GM19025 (cell line): ENCODE measurements at regions not wholly inside any gene's neighbourhood (a gene's known extent, or its start where the extent isn't known, plus 50 kb on each side); places are given as distances from the start of the nearest gene placed in this dataset.

Experiments used
- ATAC-seq: cut with Tn5 transposase; IDR thresholded peaks from one replicate; pipeline ENCODE4 v1.9.1; 2021; ENCODE audit warnings: mild to moderate bottlenecking, low read depth, moderate library complexity; ENCODE audit not compliant: unreplicated experiment

DNA sequence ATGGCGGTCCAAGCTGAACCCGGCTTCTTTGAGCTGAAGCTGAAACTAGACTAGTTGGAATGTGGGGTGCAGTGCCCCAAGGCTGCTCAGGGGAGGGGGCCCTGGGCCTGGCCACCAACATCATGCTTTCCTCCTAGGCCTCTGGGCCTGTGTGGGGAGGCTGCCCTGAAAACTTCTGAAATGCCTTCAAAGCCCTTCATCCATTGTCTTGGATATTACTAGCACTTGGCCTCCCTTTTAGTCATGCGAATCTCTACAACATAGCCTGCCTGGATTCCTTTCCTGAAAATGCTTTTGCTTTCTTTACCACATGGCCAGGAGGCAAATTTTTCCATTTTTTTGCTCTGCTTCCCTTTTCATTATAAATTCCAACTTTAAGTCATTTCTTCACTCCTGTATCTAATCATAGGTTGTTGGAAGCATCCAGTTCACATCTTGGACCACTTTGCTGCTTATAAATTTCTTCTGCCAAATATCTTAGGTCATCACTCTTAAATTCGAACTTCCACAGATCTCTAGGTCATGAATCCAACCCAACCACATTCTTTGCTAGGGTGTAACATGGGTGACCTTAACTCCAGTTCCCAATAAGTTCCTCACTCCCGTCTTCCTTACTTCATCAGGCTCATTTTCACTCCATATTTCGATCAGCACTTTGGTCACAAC is 103.4 kb downstream of the DDIT4L start:
- ATAC-seq, result no peak

DNA sequence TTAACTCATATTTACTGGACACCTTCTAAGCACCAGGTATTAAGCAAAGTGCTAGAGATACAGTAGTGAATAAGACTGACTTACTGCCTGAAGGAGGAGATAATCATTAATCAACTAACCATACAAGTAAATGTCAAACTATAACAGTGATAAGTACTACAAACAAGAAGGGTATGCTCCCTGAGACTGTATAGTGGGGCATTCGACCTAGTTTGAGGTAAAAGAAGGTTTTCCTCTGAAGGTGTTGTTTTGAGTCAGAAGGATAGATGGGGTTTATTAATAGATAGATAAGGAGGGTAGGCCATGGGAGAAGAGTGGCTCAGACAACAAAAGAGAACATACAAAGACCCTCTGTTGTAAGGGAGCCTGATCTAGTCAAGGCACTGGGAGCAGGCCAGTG is 105.4 kb downstream of the DDIT4L start:
- no peak for ATAC-seq

DNA sequence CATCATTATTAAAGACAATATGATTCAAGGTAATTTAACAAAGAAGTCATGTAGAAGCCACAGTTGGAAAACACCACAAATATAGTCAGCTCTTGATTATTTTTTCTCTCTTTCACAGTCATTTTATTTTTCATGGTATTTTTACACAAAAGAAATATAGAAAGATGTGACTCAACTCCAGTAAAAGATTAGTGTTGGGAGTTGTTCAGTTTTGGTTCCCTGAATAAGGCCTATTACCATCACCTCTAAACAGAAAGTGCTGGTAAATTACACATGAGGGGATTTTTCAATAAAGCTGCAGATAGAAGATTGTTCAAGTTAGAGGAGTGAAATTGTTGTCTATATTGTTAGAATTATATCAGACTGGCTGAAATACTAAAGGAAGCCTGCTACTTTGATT is 107.0 kb downstream of the DDIT4L start:
- ATAC-seq, result no peak

DNA sequence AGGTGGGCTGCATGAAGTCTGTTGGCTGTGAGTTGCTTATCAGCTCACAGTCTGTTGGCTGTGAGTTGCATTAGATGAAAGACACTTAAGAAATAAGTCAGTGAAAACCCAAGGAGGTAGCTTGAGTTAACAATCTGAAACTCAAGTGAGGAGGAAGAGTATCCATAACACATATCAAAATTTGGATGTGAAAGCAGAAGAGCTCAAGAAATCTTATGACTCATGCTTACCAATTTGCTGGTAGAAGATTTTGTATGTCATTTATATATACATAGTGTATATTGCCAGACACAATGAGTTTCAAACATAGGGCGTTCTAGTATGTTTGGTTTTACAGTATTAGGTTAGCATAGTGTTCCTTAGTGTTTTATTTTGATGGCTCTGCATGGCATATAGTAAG is 107.4 kb downstream of the DDIT4L start:
- no peak for ATAC-seq

DNA sequence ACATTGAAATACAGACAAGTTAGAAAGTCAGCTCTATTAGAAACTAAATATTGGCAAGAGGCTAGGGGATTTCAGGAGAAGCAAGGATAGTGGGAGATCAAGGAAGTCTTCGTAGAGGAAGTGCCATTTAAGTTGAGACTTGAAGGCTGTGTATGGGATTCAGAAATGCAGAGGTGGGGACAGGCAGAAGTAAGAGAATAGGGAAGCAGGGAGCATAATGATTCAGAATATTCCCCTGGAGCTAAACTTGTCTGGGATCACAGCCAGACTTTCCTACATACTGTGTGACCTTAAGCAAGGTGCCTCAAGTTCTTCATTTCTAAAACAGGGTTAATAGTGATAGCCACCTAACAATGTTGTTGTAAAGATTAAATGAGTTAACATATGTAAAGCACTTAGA is 108.8 kb downstream of the DDIT4L start:
- no peak for ATAC-seq

DNA sequence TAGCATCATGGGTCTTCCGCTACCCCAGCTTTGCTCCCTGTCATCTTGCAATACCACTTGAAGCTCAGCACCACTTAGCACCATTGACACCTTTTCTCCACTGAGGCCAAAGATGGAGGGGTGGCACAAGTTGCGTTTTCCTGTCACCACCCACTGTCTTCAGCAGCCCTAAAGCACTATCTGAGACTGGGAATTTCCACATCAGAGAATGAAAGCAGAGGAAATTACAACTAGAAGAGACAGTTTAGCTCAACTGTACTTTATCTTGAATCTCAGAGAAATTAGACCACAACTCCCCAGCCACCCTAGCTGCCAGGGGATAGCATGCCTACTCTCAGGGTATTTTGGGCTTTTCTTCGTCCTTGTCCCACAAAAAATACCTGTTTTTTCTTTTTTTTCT is 111.0 kb downstream of the DDIT4L start:
- no peak for ATAC-seq

DNA sequence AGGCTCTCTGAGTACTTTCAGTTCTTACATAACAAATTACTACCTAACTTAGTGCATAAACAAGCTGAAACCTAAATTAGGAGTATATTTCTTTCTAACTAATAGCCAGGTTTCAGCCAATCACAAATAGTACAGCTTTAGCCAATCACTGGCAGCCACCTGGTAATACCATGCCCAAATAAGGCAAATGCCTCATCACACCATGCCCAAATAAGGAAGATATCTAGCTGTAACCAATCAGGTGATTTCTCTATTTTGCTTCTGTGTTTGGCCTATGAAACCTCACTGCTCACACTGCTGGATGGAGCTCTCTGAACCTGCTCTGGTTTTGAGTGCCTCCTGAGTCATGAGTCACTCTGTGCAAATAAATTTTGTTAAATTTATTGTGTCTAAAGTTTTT is 113.5 kb downstream of the DDIT4L start:
- no peak for ATAC-seq

DNA sequence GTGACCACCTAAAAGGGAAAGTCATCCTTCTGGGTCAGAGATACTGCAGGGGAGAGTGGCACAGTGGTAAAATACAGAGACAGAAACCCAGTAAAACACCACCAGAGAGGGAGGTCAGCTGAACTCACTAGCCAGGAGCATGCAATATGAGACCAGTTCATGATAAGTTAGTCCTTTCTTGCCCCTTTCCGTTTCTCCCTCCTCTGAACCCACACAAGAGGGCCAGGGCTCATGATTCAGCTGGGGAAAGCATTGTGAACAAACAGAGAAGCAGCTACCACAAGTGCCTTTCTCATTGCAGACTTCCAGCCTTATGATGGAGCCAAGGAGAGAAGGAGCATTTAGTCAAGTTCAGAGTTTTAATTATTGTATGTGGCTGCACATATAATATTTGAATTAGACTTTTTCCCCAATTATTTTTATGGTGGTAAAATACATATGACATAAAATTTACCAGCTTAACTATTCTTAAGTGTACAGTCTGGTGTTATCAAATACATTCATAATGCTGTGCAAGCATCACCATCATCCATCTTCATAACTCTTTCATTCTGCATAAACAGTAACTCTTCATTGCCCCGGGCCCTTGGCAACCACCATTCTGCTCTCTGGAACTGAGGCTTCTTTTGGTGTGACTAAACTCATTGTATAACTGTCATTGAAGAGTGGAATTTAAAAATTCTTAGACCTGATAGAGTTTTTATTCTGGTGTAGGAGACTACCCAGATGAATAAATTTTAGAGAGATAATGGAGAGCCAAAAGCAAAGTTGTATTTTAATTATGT is 114.6 kb downstream of the DDIT4L start:
- no peak for ATAC-seq

DNA sequence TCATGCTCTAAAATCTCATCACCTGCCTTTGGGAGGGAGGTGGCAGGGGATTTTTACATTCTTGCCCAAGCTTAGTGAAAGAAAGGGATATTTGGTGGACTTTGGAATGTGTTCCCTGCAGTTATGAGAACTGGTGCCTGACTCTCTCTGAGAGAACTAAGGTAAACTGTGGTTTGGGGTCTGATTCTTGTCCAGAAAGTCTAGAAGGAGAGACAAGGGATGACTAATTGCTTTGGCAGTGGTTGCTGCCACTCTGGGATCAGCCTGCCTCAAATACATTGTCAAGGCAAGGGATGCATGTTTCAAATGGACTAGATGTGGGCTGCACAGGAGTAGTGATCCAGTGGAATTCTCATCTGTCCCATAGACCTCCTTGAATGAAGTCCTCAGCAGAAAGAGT is 115.2 kb downstream of the DDIT4L start:
- no peak for ATAC-seq

DNA sequence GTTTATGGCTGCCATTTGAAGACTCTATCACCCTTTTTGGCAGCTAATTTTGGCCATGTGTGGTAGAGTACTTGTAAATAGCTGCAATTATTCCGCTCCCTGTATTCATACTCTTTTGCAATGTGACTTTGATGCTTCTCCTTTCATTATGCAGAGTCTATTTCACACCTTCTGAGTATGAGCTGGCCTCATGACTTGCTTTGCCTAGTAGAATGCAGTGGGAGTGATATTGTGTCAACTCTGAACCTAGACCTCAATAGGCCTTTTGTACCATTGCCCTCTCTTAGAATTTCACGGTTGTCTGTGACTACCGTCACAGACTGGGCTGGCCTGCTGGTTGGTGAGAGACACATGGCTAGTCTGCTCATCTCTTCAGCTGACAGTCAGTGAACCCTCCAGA is 118.8 kb downstream of the DDIT4L start:
- ATAC-seq, result no peak

DNA sequence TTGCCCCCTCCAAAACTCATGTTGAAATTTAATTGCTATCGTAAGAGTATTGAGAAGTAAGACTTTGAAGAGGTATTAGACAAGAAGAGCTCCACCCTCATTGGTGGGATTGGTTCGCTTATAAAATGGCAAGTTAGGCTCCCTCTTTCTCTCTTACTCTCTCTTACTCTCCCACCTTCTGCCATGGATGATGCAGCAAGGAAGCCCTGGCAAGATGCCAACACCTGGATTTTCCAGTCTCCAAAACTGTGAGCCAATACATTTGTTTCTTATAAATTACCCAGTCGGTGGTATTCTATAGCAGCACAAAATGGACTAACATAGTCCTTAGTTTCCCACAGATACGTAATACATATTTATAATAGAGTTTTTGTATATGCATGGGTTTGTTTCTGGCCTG is 119.4 kb downstream of the DDIT4L start:
- no peak for ATAC-seq

DNA sequence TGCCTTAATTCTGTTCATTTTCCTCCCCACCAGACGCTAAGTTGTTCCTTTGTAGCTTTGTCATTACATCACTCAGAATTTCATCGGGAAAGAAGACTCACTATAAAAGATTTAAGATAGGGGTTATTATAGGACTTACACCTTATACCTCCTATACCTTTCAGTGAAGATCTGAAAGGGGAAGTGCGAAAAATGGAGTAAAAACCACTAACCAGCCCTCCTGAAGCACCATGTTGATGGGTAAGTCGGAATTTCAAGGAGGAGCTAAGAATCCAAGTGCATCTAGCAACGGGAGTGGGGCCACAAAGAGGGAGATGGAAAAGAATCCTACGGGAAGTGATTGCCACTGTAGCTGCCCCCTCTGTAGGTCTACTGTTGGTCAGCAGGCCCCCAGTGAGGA is 119.1 kb upstream of the H2AZ1 start:
- ATAC-seq, result no peak

DNA sequence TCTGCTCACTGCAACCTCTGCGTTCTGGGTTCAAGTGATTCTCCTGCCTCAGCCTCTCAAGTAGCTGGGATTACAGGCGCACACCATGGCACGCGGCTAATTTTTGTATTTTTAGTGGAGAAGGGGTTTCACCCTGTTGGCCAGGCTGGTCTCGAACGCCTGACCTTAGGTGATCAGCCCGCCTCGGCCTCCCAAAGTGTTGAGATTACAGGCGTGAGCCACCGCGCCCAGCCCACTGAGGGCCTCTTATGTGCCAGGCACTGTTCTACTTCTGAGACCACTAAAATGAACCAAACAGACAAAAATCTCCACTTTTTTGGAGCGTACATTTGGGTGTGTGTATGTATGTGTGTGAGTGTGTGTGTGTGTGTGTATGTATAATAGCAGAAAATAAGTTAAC is 117.2 kb upstream of the H2AZ1 start:
- no peak for ATAC-seq

DNA sequence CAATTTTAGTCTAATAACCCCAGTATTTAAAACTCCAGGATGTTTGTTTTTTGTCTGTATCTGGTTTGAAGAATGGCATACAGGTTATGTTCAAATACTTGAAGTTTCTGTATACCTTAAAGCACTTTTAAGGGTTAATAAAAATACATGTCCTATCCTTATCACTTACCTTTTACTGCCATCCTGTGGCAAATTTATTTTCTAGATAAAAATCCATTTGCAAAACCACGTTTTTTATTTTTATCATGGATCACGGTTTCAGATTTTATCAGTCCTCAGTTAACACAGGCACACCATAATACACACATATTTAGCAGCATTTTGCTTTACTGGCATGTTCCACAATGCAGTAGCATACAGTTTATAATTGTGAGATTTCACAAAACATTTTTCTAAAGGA is 113.3 kb upstream of the H2AZ1 start:
- ATAC-seq, result no peak

DNA sequence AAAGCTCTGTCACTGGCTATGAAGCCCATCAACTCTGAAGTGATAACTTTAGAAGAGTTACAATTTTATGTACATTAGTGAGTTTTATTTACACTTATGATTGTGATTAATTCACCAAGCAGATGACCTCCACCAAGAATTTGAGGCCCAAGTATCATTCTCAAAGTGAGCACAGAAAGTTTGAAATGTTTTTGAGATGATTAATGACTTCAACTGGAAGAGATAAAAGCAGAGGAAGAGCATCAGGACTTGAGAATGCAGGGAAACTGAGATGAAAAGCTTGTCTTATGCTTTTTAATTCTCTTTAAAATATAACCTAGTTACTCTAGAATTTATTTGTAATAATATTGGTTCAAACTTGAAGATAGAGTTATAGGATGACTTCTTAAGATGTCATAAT is 112.8 kb upstream of the H2AZ1 start:
- no peak for ATAC-seq

DNA sequence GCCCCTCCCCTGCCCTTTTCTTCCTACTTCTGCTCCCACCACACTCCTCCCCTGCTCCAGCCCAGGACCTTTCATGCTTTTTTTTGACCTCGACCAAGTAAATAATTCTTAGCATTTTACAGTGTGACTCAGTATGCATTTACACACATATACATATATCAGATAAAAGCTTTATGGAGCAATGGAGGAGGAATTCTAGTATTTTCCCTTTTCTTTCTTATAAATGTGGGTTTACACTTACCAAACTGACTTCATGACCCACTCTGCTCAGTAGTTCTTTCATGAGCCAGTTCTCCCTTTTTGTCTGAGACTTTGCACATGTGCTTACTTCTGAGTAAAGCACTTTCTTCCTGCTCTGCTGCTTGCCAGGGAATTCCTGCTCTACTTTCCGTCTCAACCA is 111.8 kb upstream of the H2AZ1 start:
- no peak for ATAC-seq

DNA sequence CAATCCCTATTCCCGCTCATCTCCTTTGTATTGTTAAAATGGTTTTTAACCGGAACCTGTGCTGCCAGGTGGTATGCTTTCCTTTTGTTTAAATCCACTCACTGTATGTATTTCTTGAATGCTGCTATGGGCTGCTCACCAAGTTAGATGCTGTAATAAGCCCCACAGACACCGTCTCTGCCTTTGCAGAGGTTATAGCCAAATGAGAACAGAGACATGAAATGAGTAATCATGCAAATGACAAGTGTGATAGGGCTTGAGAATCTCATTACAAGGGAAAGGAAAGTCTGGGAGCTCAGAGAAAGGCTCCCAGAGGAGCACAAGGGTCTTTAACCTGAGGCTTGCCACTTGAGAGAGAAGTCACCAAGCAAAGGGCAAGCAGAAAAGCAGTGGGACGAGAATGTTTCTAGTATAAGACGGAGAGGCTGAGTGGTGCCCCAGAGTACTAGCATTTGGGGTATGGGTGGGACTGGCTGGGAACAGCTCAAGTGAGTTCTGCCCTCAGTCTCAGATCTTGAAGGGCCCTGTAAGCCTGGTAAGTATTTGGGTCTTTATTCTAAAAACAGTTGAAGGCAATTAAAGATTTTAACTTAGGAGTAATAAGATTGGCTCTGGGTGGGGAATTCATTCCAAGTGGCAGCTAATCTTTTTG is 110.8 kb upstream of the H2AZ1 start:
- peak; percentile 73 for ATAC-seq

DNA sequence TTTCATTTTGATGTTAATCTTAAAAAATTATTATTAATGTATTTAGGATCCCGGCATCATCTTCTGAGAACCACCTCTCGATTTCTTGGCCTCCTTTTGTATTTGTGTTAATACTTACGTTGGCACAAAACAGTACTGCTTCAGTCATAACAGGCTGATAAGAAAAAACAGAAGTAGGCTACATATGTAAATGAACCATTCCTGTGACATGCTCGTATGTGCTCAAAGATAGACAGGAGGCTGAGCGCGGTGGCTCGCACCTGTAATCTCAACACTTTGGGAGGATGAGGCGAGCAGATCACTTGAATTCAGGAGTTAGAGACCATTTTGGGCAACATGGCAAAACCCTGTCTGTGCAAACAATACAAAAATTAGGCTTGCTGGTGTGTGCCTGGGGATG is 109.4 kb upstream of the H2AZ1 start:
- ATAC-seq, result no peak

DNA sequence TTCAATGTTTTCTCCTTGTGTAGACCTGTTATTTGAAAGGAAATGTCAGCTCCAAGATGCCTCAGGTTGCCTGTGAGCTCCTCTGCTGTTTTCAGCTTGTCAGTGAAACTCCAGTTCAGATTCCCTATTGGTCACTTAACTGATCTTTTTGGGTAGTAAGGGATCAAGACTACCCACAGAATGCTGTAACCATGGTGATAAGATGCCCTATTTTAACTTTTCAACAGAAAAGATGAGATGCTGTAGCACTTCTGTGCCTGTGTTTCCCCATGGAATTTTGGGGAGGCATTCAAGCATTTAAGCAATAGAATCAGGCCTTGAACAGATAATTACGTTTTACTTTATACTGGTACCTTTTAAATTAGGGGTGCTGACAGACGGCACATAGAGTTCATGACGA is 106.6 kb upstream of the H2AZ1 start:
- no peak for ATAC-seq

DNA sequence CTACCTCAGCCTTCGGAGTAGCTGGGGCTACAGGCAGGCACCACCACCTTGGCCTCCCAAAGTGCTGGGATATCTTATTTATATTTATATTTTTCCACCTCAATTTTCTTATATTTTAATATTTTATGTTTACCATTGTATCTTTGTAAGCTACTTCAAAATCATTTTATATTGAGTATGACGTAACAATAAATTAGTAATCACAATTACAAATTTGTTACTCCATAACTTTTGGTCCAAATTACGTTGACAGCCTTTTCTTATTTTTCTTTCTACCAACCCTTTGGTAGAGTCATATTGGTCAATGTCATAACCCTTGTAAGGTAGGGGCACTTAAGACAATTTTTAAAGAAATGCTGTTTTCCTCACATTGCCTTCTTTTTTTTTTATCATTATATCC is 104.0 kb upstream of the H2AZ1 start:
- no peak for ATAC-seq

DNA sequence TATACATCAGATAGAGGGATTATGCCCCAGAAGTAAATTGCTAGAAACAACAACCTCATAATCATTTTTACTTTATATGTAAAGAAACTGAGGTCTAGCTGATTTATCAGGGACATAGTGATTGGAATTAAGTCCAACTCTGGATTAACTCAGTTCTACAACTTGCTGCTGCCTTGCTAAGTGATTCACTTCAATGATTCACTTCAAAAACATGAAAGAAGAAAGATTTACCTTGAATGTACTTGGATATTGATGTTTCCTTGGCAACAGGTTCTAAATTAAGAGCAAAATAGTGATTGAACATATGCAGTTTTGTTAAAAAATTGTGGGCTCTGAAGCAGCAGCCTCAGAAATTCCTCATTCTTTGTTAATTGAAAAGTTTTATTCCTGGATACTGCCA is 99.8 kb upstream of the H2AZ1 start:
- no peak for ATAC-seq

DNA sequence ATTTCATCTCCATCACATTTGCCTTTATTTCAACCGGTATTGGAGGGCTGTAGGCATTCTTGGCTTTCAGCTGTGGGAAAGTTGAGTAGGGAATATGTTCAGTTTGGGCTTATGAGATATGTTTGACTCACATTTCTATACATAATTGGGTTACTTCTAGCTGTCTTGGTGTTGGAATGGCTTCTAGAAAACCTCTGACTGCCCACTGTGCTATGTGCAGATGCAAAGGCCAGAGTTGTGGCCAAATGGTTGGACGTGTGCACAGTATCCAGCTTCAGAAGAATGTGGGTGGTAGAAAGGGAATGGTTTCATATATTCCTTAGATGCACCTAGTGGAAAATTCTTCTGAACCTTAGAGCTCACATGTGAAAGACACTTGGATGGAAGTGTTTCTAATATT is 92.6 kb upstream of the H2AZ1 start:
- ATAC-seq, result no peak
